ENCODE measurements at regions not wholly inside any gene's neighbourhood (a gene's known extent, or its start where the extent isn't known, plus 50 kb on each side); places are given as distances from the start of the nearest gene placed in this dataset.
"Not testable (repeated sequence)": the region's sequence is repeated elsewhere in the genome, so short reads cannot be mapped to it uniquely, and the experiment has no call there.

DNA sequence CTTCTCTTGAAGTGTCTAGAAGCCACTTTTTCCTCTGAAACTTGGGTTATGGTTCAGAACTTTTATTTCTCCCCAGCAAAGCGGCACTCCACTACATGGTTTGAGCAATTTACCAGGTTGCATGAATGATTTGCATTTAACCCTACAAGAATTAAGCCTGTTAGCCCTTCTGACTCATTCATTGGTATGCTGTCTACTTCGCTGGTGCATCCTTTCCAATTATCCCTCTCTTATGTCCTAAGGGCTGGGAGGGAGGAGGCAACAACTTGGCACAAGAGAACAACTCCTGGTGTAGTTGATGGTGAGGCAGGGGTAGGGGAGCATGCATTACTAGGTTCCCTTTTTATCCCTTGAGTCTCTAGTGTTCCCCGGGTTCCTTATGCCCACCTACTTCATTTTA, 293.4 kb upstream of the MEX3C start:
- Mint-ChIP-seq H3K4me3 (ENCODE audit: unreplicated experiment) (no peak overlapping the region), H3K4me1 (ENCODE audit: unreplicated experiment) (no peaks in the 10 kb centered on the region), H3K36me3 (ENCODE audit: low read depth, unreplicated experiment) (no peaks in the 10 kb centered on the region), H3K9me3 (ENCODE audit: unreplicated experiment) (no peaks in the 10 kb centered on the region), H3K27ac (ENCODE audit: unreplicated experiment) (no peak overlapping the region), H3K27me3 (ENCODE audit: unreplicated experiment) (no peaks in the 10 kb centered on the region)
- DNase-seq (ENCODE audit: low spot score): no peak
- TF ChIP-seq CTCF (IDR thresholded peaks at IDR 0.05; ENCODE audit: unreplicated experiment): no peak

GRCh38 chr18:51491678-51492372, 294.3 kb upstream of the MEX3C start:
- no peak for TF ChIP-seq CTCF (IDR thresholded peaks at IDR 0.05; ENCODE audit: unreplicated experiment)
- no peak overlapping the region for H3K27ac Mint-ChIP-seq (ENCODE audit: unreplicated experiment)
- H3K36me3 Mint-ChIP-seq (ENCODE audit: low read depth, unreplicated experiment): no peaks in the 10 kb centered on the region
- no peaks in the 10 kb centered on the region for H3K27me3 Mint-ChIP-seq (ENCODE audit: unreplicated experiment)
- H3K9me3 Mint-ChIP-seq (ENCODE audit: unreplicated experiment): no peaks in the 10 kb centered on the region
- no peak overlapping the region for H3K4me3 Mint-ChIP-seq (ENCODE audit: unreplicated experiment)
- DNase-seq (ENCODE audit: low spot score): no peak
- no peaks in the 10 kb centered on the region for H3K4me1 Mint-ChIP-seq (ENCODE audit: unreplicated experiment)

- Mint-ChIP-seq H3K27ac (ENCODE audit: unreplicated experiment) (no peak overlapping the region), H3K27me3 (ENCODE audit: unreplicated experiment) (no peaks in the 10 kb centered on the region), H3K9me3 (ENCODE audit: unreplicated experiment) (no peaks in the 10 kb centered on the region), H3K4me1 (ENCODE audit: unreplicated experiment) (no peaks in the 10 kb centered on the region), H3K4me3 (ENCODE audit: unreplicated experiment) (no peak overlapping the region), H3K36me3 (ENCODE audit: low read depth, unreplicated experiment) (no peaks in the 10 kb centered on the region)
- DNase-seq (ENCODE audit: low spot score): no peak
- TF ChIP-seq CTCF (IDR thresholded peaks at IDR 0.05; ENCODE audit: unreplicated experiment): no peak
These were observed 300.8 kb upstream of the MEX3C start for GRCh38 chr18:51498085-51498855.

DNA sequence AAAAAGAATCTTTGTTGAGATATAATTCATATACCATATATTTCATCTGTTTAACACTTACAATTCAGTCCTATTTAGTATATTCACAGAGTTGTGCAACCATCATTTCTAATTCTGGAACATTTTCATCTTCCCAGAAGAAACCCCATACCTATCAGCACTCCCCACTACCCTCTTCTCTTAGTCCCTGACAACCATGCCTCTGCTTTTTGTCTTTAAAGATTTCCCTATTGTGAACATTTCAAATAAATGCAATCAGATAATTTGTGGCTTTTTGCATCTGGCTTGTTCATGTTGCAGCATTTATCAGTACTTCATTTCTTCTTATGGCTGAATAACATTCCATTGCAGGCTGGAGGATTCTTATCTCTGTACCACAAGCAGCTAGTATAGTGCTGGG, 305.9 kb upstream of the MEX3C start:
- no peaks in the 10 kb centered on the region for H3K27me3 Mint-ChIP-seq (ENCODE audit: unreplicated experiment)
- TF ChIP-seq CTCF (IDR thresholded peaks at IDR 0.05; ENCODE audit: unreplicated experiment): no peak
- no peaks in the 10 kb centered on the region for H3K4me1 Mint-ChIP-seq (ENCODE audit: unreplicated experiment)
- H3K4me3 Mint-ChIP-seq (ENCODE audit: unreplicated experiment): no peak overlapping the region
- peaks cover 3% of the 10 kb centered on the region for H3K36me3 Mint-ChIP-seq (ENCODE audit: low read depth, unreplicated experiment)
- DNase-seq (ENCODE audit: low spot score): no peak
- no peaks in the 10 kb centered on the region for H3K9me3 Mint-ChIP-seq (ENCODE audit: unreplicated experiment)
- H3K27ac Mint-ChIP-seq (ENCODE audit: unreplicated experiment): no peak overlapping the region

GRCh38 chr18:51506811-51507210, 309.3 kb upstream of the MEX3C start:
- peaks cover 7% of the 10 kb centered on the region for H3K36me3 Mint-ChIP-seq (ENCODE audit: low read depth, unreplicated experiment)
- no peak for TF ChIP-seq CTCF (IDR thresholded peaks at IDR 0.05; ENCODE audit: unreplicated experiment)
- no peak overlapping the region for H3K27ac Mint-ChIP-seq (ENCODE audit: unreplicated experiment)
- DNase-seq (ENCODE audit: low spot score): no peak
- H3K27me3 Mint-ChIP-seq (ENCODE audit: unreplicated experiment): no peaks in the 10 kb centered on the region
- H3K4me1 Mint-ChIP-seq (ENCODE audit: unreplicated experiment): no peaks in the 10 kb centered on the region
- no peak overlapping the region for H3K4me3 Mint-ChIP-seq (ENCODE audit: unreplicated experiment)
- peaks cover 4% of the 10 kb centered on the region for H3K9me3 Mint-ChIP-seq (ENCODE audit: unreplicated experiment)

GRCh38 chr18:51508410-51508809, 310.9 kb upstream of the MEX3C start:
- not testable (repeated sequence) for H3K9me3 Mint-ChIP-seq (ENCODE audit: unreplicated experiment); H3K36me3 Mint-ChIP-seq (ENCODE audit: low read depth, unreplicated experiment); H3K4me1 Mint-ChIP-seq (ENCODE audit: unreplicated experiment); H3K27ac Mint-ChIP-seq (ENCODE audit: unreplicated experiment); H3K27me3 Mint-ChIP-seq (ENCODE audit: unreplicated experiment); DNase-seq (ENCODE audit: low spot score); H3K4me3 Mint-ChIP-seq (ENCODE audit: unreplicated experiment)

All from endothelial cell (in vitro differentiated cells).